ENCODE measurements at regions not wholly inside any gene's neighbourhood (a gene's known extent, or its start where the extent isn't known, plus 50 kb on each side); places are given as distances from the start of the nearest gene placed in this dataset.
"Not testable (repeated sequence)": the region's sequence is repeated elsewhere in the genome, so short reads cannot be mapped to it uniquely, and the experiment has no call there.

- H3K9me2 ChIP-seq (replicated peaks; ENCODE audit: insufficient read depth), result no peaks in the 10 kb centered on the region
- H3K27ac ChIP-seq, result peak overlapping the region; percentile 52
- no peaks in the 10 kb centered on the region for H3K36me3 ChIP-seq (replicated peaks; ENCODE audit: insufficient read depth, low read depth)
- no peaks in the 10 kb centered on the region for H3K27me3 ChIP-seq
- peak; percentile 36 for DNase-seq (ENCODE audit: low spot score)
- no peaks in the 10 kb centered on the region for H3K4me1 ChIP-seq (ENCODE audit: insufficient read depth)
- H3K4me2 ChIP-seq, result no peak overlapping the region
- no peaks in the 10 kb centered on the region for H3K9me3 ChIP-seq (ENCODE audit: low read depth)
- TF ChIP-seq EZH2 (IDR thresholded peaks at IDR 0.05; ENCODE audit: borderline replicate concordance) (no peak), CTCF (IDR thresholded peaks at IDR 0.05; ENCODE audit: poor library complexity) (no peak), EZH2phosphoT487 (IDR thresholded peaks at IDR 0.05; ENCODE audit: low read depth, severe bottlenecking, unreplicated experiment) (no peak)
- no peak overlapping the region for H3K4me3 ChIP-seq
- H2AFZ ChIP-seq, result no peak overlapping the region
- 50% methylated on average over 6 of the region's 6 CpGs for WGBS (ENCODE audit: low lambda C conversion rate, missing lambda C conversion rate)
- H4K20me1 ChIP-seq (ENCODE audit: insufficient read depth, poor library complexity, severe bottlenecking), result no peaks in the 10 kb centered on the region
- H3K79me2 ChIP-seq, result no peaks in the 10 kb centered on the region
Measured at GRCh38 chr6:164048840-164049516, 634.5 kb downstream of the QKI start.

GRCh38 chr6:164045082-164045481 lies 630.6 kb downstream of the QKI start:
- Histone ChIP-seq H3K4me2 (no peak overlapping the region), H3K27ac (no peak overlapping the region), H3K79me2 (no peaks in the 10 kb centered on the region), H3K4me1 (ENCODE audit: insufficient read depth) (no peaks in the 10 kb centered on the region), H3K4me3 (no peak overlapping the region), H3K9me2 (replicated peaks; ENCODE audit: insufficient read depth) (no peaks in the 10 kb centered on the region), H2AFZ (no peak overlapping the region), H3K36me3 (replicated peaks; ENCODE audit: insufficient read depth, low read depth) (no peaks in the 10 kb centered on the region), H3K27me3 (no peaks in the 10 kb centered on the region), H4K20me1 (ENCODE audit: insufficient read depth, poor library complexity, severe bottlenecking) (no peaks in the 10 kb centered on the region), H3K9me3 (ENCODE audit: low read depth) (no peaks in the 10 kb centered on the region)
- 93% methylated on average over 1 of the region's 1 CpG for WGBS (ENCODE audit: low lambda C conversion rate, missing lambda C conversion rate)
- no peak for TF ChIP-seq CTCF (IDR thresholded peaks at IDR 0.05; ENCODE audit: poor library complexity)
- no peak for TF ChIP-seq EZH2 (IDR thresholded peaks at IDR 0.05; ENCODE audit: borderline replicate concordance)
- TF ChIP-seq EZH2phosphoT487 (IDR thresholded peaks at IDR 0.05; ENCODE audit: low read depth, severe bottlenecking, unreplicated experiment), result no peak
- DNase-seq (ENCODE audit: low spot score), result no peak

- not testable (repeated sequence) for H3K36me3 ChIP-seq (replicated peaks; ENCODE audit: insufficient read depth, low read depth); H3K27me3 ChIP-seq; H3K79me2 ChIP-seq; DNase-seq (ENCODE audit: low spot score); H3K4me2 ChIP-seq; H3K4me3 ChIP-seq; H3K9me2 ChIP-seq (replicated peaks; ENCODE audit: insufficient read depth); H3K27ac ChIP-seq; H4K20me1 ChIP-seq (ENCODE audit: insufficient read depth, poor library complexity, severe bottlenecking); H3K4me1 ChIP-seq (ENCODE audit: insufficient read depth); H2AFZ ChIP-seq; H3K9me3 ChIP-seq (ENCODE audit: low read depth)
- 88% methylated on average over 5 of the region's 5 CpGs for WGBS (ENCODE audit: low lambda C conversion rate, missing lambda C conversion rate)
Measured at GRCh38 chr6:164043656-164044055, 629.1 kb downstream of the QKI start.

- H3K27ac ChIP-seq, result no peak overlapping the region
- no peaks in the 10 kb centered on the region for H3K27me3 ChIP-seq
- H3K9me2 ChIP-seq (replicated peaks; ENCODE audit: insufficient read depth), result no peaks in the 10 kb centered on the region
- no peak overlapping the region for H3K4me2 ChIP-seq
- H3K4me3 ChIP-seq, result no peak overlapping the region
- H2AFZ ChIP-seq, result no peak overlapping the region
- no peaks in the 10 kb centered on the region for H3K9me3 ChIP-seq (ENCODE audit: low read depth)
- H4K20me1 ChIP-seq (ENCODE audit: insufficient read depth, poor library complexity, severe bottlenecking), result no peaks in the 10 kb centered on the region
- H3K36me3 ChIP-seq (replicated peaks; ENCODE audit: insufficient read depth, low read depth), result no peaks in the 10 kb centered on the region
- 77% methylated on average over 5 of the region's 5 CpGs for WGBS (ENCODE audit: low lambda C conversion rate, missing lambda C conversion rate)
- no peak for TF ChIP-seq EZH2 (IDR thresholded peaks at IDR 0.05; ENCODE audit: borderline replicate concordance)
- no peak for TF ChIP-seq EZH2phosphoT487 (IDR thresholded peaks at IDR 0.05; ENCODE audit: low read depth, severe bottlenecking, unreplicated experiment)
- TF ChIP-seq CTCF (IDR thresholded peaks at IDR 0.05; ENCODE audit: poor library complexity), result no peak
- no peak for DNase-seq (ENCODE audit: low spot score)
- H3K79me2 ChIP-seq, result no peaks in the 10 kb centered on the region
- H3K4me1 ChIP-seq (ENCODE audit: insufficient read depth), result no peaks in the 10 kb centered on the region
Measured at GRCh38 chr6:164042212-164042611, 627.7 kb downstream of the QKI start.
